T1000 (cell line): ENCODE measurements at regions not wholly inside any gene's neighbourhood (a gene's known extent, or its start where the extent isn't known, plus 50 kb on each side); places are given as distances from the start of the nearest gene placed in this dataset.

ENCODE experiments used
- DNase-seq: peaks from one replicate; lab custom pipeline; 2025; ENCODE audit warnings: mixed read lengths; lab: John Stamatoyannopoulos, UW

- DNase-seq: no peak
These were observed 56.9 kb upstream of the PTGS2 start for GRCh38 chr1:186736971-186737685.

DNA sequence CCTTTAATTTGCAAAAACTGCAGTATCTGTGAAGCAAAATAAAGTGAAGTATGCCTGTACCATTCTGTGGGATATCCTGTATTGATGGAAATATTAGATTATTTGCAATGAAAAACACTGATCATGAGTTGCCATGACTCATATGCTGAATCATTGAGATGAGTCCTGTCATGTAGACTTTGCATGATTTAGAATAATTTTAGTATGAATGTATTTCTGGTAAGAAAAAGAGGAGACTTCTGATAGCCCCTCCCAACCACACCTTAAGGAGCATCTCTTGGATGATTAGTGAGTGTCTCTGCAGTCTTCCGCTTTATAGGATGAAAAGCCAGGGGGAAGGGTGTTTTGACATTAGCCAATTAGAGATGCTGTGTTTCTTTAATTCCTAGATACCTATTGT lies 55.2 kb upstream of the PTGS2 start:
- DNase-seq: no peak

GRCh38 chr1:186730951-186731729 lies 50.9 kb upstream of the PTGS2 start:
- DNase-seq: no peak
